Mesendoderm (in vitro differentiated cells): ENCODE measurements at regions not wholly inside any gene's neighbourhood (a gene's known extent, or its start where the extent isn't known, plus 50 kb on each side); places are given as distances from the start of the nearest gene placed in this dataset.

ENCODE experiments used
- DNase-seq: peaks from one replicate; pipeline ENCODE4 v3.0.0; 2013
- H2AK5ac ChIP-seq: 2 replicates; pipeline ENCODE4 v1.6.1; 2013; ENCODE audit warnings: low read length, inconsistent platforms
- H2BK120ac ChIP-seq: 2 replicates; pipeline ENCODE4 v1.6.1; 2013; ENCODE audit warnings: low read depth, mild to moderate bottlenecking, low read length, moderate library complexity, mixed read lengths
- H2BK15ac ChIP-seq: replicated peaks from 2 replicates; pipeline ENCODE4 v1.6.1; 2013; ENCODE audit warnings: low read depth, mild to moderate bottlenecking, moderate library complexity
- H2BK5ac ChIP-seq: 2 replicates; pipeline ENCODE4 v1.6.1; 2013; ENCODE audit warnings: low read length, inconsistent platforms
- H3K18ac ChIP-seq: 2 replicates; pipeline ENCODE4 v1.6.1; 2013; ENCODE audit warnings: mild to moderate bottlenecking, low read length, mixed read lengths
- H3K23ac ChIP-seq: one replicate; pipeline ENCODE4 v1.6.1; 2013; ENCODE audit warnings: low read length
- H3K27ac ChIP-seq: 2 replicates; pipeline ENCODE4 v1.5.1; 2013; ENCODE audit warnings: low read depth, mild to moderate bottlenecking, inconsistent platforms, low read length, moderate library complexity
- H3K27me3 ChIP-seq: 2 replicates; pipeline ENCODE4 v1.6.1; 2013; ENCODE audit warnings: low read length, control low read depth, mild to moderate bottlenecking, inconsistent platforms; ENCODE audit not compliant: insufficient read depth, poor library complexity
- H3K36me3 ChIP-seq: 2 replicates; pipeline ENCODE4 v1.6.1; 2013; ENCODE audit warnings: low read length, inconsistent platforms; ENCODE audit not compliant: control insufficient read depth, insufficient read depth
- H3K4ac ChIP-seq: one replicate; pipeline ENCODE4 v1.6.1; 2013; ENCODE audit warnings: low read depth, mild to moderate bottlenecking, low read length, moderate library complexity
- H3K4me1 ChIP-seq: 2 replicates; pipeline ENCODE4 v1.6.1; 2013; ENCODE audit warnings: low read depth, low read length, inconsistent platforms; ENCODE audit not compliant: control insufficient read depth
- H3K4me2 ChIP-seq: 2 replicates; pipeline ENCODE4 v1.6.1; 2013; ENCODE audit warnings: low read length
- H3K4me3 ChIP-seq: 2 replicates; pipeline ENCODE4 v1.5.1; 2013; ENCODE audit warnings: mild to moderate bottlenecking, low read length
- H3K56ac ChIP-seq: one replicate; pipeline ENCODE4 v1.6.1; 2013; ENCODE audit warnings: low read length
- H3K79me1 ChIP-seq: 2 replicates; pipeline ENCODE4 v1.6.1; 2013; ENCODE audit warnings: low read length, inconsistent platforms
- H3K79me2 ChIP-seq: 2 replicates; pipeline ENCODE4 v1.6.1; 2013; ENCODE audit warnings: mild to moderate bottlenecking, low read length; ENCODE audit not compliant: control insufficient read depth, insufficient read depth
- H3K9ac ChIP-seq: 2 replicates; pipeline ENCODE4 v1.6.1; 2013; ENCODE audit warnings: low read length, inconsistent platforms
- H4K5ac ChIP-seq: one replicate; pipeline ENCODE4 v1.6.1; 2013; ENCODE audit warnings: low read length
- H4K8ac ChIP-seq: one replicate; pipeline ENCODE4 v1.6.1; 2013; ENCODE audit warnings: low read depth, mild to moderate bottlenecking, control low read depth, low read length, moderate library complexity
- WGBS: extraction: QIAGEN DNeasy Blood & Tissue Kit; methylation state at CpG from one replicate; pipeline ENCODE4 v1.1.7; 2013; ENCODE audit warnings: low lambda C conversion rate, missing lambda C conversion rate; ENCODE audit not compliant: insufficient coverage; ENCODE audit errors: extremely low coverage; 5-methylcytosine and 5-hydroxymethylcytosine counted together

DNA sequence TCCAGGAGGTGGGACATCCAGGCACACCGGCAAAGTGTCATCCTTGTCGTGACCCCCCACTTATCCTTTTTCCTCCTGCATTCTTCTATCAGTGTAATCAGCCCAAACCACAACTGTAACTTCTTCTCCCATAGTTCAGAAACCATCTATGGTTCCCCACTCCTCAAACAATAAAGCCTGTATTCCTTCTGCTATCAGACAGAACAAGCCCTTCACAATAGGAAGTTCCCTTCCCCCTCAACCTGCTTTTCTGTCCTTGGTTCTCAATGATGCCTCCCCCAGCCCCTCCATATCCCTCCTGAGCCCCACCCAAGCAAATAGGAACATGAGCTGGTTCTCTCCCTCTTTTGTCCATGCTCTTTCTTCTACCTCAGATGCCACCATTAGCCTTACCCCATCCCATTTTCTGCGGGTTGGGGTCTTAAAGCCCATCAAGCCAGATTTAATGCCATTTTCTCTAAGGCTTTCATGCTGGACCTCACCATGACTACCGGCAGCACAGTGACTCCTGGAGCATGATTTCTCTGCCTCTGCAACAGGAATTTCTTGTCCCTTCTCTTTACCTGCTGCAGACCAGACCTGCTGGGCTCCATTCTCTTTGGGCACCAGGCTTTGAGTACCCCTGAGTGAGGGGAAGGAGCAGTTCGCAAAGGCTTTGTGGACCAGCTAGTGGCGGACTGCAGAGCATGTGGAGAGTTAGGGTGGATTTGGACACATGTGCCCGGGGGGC, 92.8 kb upstream of the PAX2 start:
- DNase-seq, result no peak
- H3K56ac ChIP-seq, result peak overlapping the region; percentile 49
- no peak overlapping the region for H2BK120ac ChIP-seq
- H4K8ac ChIP-seq, result no peak overlapping the region
- no peaks in the 10 kb centered on the region for H3K79me1 ChIP-seq
- H3K36me3 ChIP-seq, result no peaks in the 10 kb centered on the region
- H3K4me3 ChIP-seq, result no peak overlapping the region
- H3K4me2 ChIP-seq, result no peak overlapping the region
- H3K9ac ChIP-seq, result no peak overlapping the region
- H2BK5ac ChIP-seq, result no peak overlapping the region
- H3K27me3 ChIP-seq, result peaks cover 7% of the 10 kb centered on the region
- no peak overlapping the region for H3K4ac ChIP-seq
- H3K4me1 ChIP-seq, result peaks cover 6% of the 10 kb centered on the region
- H2BK15ac ChIP-seq, result no peak overlapping the region
- peak overlapping the region; percentile 66 for H3K23ac ChIP-seq
- H3K79me2 ChIP-seq, result no peaks in the 10 kb centered on the region
- no CpG with 5 or more reads among the region's 7 CpGs for WGBS
- H3K27ac ChIP-seq, result no peak overlapping the region
- H2AK5ac ChIP-seq, result peak overlapping the region; percentile 88
- no peak overlapping the region for H4K5ac ChIP-seq
- no peak overlapping the region for H3K18ac ChIP-seq

DNA sequence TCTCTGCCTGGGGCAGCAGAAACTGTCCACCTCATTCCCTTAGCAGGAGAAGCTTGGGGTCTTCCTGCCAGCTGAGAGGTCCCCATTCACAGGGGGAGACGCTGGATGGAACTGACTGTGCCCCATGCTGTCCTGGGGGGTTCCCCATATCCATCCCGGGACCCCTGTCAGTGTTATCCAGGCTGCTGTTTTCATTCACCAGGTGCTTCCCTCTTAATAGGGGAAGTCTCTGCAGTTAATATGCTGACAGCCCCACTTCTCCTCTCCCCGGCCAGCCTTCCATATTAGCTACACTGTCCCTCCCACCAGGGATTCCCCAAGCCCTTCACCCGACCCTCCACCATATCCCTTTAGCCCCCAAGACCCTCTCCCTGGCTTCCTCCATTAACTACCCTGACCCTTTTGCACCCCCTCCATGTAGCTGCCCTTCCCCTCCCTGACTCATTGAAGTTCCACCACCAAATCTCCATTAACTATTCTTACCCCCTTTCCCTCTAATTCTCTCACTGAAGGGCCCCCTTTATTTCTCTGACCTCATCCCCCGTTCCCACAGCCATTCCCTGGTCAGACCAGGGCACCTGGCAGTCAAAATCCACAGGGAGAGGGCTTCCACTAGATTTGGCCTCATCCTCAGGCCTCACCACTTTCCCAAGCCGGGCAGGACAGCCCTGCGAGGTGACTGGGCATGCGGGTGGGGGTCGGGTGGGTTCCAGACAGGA, 92.0 kb upstream of the PAX2 start:
- H3K79me2 ChIP-seq, result no peaks in the 10 kb centered on the region
- peak overlapping the region; percentile 47 for H2BK5ac ChIP-seq
- H3K27me3 ChIP-seq, result peaks cover 15% of the 10 kb centered on the region
- no peak overlapping the region for H3K4me3 ChIP-seq
- no peak overlapping the region for H2AK5ac ChIP-seq
- H3K4me2 ChIP-seq, result peak overlapping the region; percentile 31
- H2BK120ac ChIP-seq, result peak overlapping the region; percentile 19
- no peak overlapping the region for H3K23ac ChIP-seq
- H4K5ac ChIP-seq, result no peak overlapping the region
- no peak overlapping the region for H3K27ac ChIP-seq
- H3K4me1 ChIP-seq, result peaks cover 6% of the 10 kb centered on the region
- no peak for DNase-seq
- H3K79me1 ChIP-seq, result no peaks in the 10 kb centered on the region
- no peaks in the 10 kb centered on the region for H3K36me3 ChIP-seq
- no peak overlapping the region for H2BK15ac ChIP-seq
- H4K8ac ChIP-seq, result no peak overlapping the region
- peak overlapping the region; percentile 89 for H3K56ac ChIP-seq
- WGBS, result no CpG with 5 or more reads among the region's 9 CpGs
- H3K18ac ChIP-seq, result peak overlapping the region; percentile 95
- H3K9ac ChIP-seq, result no peak overlapping the region
- H3K4ac ChIP-seq, result peak overlapping the region; percentile 37

DNA sequence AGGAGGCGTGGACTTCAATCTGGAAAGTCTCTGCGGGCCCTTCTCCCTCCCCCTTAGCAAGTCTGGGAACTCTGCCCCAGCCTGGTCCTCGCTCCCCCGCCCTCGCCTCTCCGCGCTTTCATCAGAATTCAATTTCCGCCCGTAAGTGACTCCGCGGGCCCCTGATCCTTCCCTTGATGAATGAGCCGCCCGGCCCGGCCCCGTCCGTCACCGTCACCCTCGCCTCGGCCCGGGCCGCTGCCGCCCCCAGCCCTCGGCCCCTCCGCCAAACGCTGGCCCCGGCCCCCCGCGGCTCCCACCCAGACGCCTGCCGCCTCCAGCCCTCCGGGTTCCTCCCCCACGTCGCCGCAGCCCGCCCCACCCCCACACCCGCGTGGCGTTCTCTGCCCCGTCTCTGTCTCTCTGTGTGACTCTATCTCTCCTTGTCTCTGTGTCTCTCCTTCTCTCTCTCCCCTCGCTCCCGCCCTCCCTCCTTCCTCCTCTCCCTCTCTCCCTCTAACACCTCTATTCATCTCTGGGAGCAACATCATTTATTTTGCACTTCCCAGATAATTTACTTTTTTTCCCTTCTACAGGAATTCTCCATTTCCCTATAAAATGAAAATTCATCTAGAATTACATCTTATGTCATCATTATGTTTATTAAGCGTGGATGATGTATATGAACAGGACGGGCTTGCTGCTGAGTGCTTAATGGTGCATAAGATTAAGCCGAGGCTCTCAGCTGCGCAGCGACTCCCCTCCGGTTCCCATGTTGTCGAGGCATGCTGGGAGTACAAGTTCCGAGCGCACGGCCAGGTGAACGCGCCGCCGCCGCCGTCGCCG, 91.2 kb upstream of the PAX2 start:
- no CpG with 5 or more reads among the region's 59 CpGs for WGBS
- no peak overlapping the region for H3K4me3 ChIP-seq

DNA sequence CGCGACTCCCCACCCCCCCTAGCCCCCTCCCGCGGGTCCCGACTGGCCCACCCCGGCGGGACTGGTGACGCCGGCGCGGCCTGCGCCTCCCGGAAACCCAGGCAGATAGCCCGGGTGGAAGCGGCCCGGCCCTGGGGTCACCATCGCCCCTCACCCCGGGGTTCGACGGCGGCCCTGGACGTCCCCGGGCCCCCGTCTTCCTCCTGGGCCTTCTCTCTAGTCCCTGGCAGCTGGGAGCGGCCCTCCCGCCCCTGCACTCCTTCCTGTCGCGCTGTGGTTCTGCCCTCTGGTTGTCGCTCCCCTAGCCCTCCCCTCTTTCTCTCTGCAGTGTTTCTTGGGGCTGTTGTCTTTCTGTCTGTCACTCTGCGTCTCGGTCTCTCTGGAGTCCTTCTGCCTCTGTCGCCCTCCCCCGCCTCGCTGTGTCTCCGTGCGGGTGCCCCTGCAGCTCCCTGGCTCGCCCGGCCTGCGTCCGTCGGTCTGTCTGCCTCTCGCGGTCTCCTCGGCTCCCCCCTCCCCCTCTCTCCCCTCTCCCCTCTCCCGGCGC, 90.5 kb upstream of the PAX2 start:
- H3K79me1 ChIP-seq, result no peaks in the 10 kb centered on the region
- peak overlapping the region; percentile 65 for H3K27ac ChIP-seq
- no peak overlapping the region for H4K5ac ChIP-seq

More for the DNA sequence above, 91.2 kb upstream of the PAX2 start:
- DNase-seq, result peak; percentile 91
- H3K27ac ChIP-seq, result peak overlapping the region; percentile 65
- H2AK5ac ChIP-seq, result no peak overlapping the region
- H3K4ac ChIP-seq, result no peak overlapping the region
- H3K4me1 ChIP-seq, result peaks cover 6% of the 10 kb centered on the region
- peak overlapping the region; percentile 77 for H3K9ac ChIP-seq
- peak overlapping the region; percentile 95 for H3K18ac ChIP-seq
- H3K79me1 ChIP-seq, result no peaks in the 10 kb centered on the region
- no peak overlapping the region for H2BK5ac ChIP-seq
- no peak overlapping the region for H4K8ac ChIP-seq
- H3K27me3 ChIP-seq, result peaks cover 20% of the 10 kb centered on the region
- H2BK15ac ChIP-seq, result peak overlapping the region; percentile 20
- H3K23ac ChIP-seq, result no peak overlapping the region
- H2BK120ac ChIP-seq, result peak overlapping the region; percentile 32
- no peaks in the 10 kb centered on the region for H3K79me2 ChIP-seq
- H4K5ac ChIP-seq, result no peak overlapping the region
- peak overlapping the region; percentile 89 for H3K56ac ChIP-seq
- no peaks in the 10 kb centered on the region for H3K36me3 ChIP-seq
- H3K4me2 ChIP-seq, result peak overlapping the region; percentile 70

DNA sequence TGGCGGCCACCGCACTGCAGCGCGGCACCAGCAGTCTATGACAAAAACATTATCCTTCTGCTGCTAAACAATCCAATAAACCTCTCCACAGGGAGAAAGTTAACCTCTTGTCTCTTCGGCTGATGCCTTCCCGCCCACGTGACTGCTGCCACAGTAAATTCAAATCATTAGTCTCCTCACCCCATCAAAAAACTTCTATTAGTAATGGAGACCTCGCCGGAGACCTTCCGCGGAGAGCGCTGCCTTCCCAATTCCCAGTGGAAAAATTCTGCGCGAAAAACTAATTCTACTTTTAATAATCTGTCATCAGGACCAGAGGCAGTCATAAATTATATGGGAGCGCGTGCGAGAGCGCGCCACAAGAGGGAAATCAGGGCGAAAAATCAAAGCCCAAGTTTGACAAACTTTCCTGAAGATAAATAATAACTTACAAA, 90.0 kb upstream of the PAX2 start:
- Histone ChIP-seq H3K23ac (no peak overlapping the region), H4K8ac (no peak overlapping the region), H3K4me1 (peaks cover 6% of the 10 kb centered on the region), H3K56ac (peak overlapping the region; percentile 89), H3K79me2 (no peaks in the 10 kb centered on the region), H3K18ac (peak overlapping the region; percentile 89), H2BK5ac (no peak overlapping the region), H3K36me3 (no peaks in the 10 kb centered on the region), H3K27ac (no peak overlapping the region), H3K79me1 (no peaks in the 10 kb centered on the region), H2BK15ac (no peak overlapping the region), H3K9ac (peak overlapping the region; percentile 25), H3K4ac (no peak overlapping the region), H3K4me2 (peak overlapping the region; percentile 79), H2BK120ac (no peak overlapping the region), H3K27me3 (peaks cover 32% of the 10 kb centered on the region), H2AK5ac (no peak overlapping the region), H4K5ac (no peak overlapping the region), H3K4me3 (no peak overlapping the region)
- DNase-seq, result no peak
- no CpG with 5 or more reads among the region's 20 CpGs for WGBS

More for the DNA sequence above, 90.5 kb upstream of the PAX2 start:
- peak overlapping the region; percentile 94 for H3K4me2 ChIP-seq
- H2BK120ac ChIP-seq, result no peak overlapping the region
- peak; percentile 85 for DNase-seq
- H3K79me2 ChIP-seq, result no peaks in the 10 kb centered on the region
- H2BK5ac ChIP-seq, result peak overlapping the region; percentile 63
- no peaks in the 10 kb centered on the region for H3K36me3 ChIP-seq
- peaks cover 27% of the 10 kb centered on the region for H3K27me3 ChIP-seq
- H3K4ac ChIP-seq, result peak overlapping the region; percentile 86
- peak overlapping the region; percentile 89 for H3K18ac ChIP-seq
- H3K4me1 ChIP-seq, result peaks cover 6% of the 10 kb centered on the region
- H2AK5ac ChIP-seq, result no peak overlapping the region
- H3K4me3 ChIP-seq, result peak overlapping the region; percentile 22
- peak overlapping the region; percentile 89 for H3K56ac ChIP-seq
- H3K23ac ChIP-seq, result no peak overlapping the region
- peak overlapping the region; percentile 77 for H3K9ac ChIP-seq
- H2BK15ac ChIP-seq, result no peak overlapping the region
- no CpG with 5 or more reads among the region's 46 CpGs for WGBS
- H4K8ac ChIP-seq, result no peak overlapping the region
